NT2/D1 (cell line): ENCODE measurements at regions not wholly inside any gene's neighbourhood (a gene's known extent, or its start where the extent isn't known, plus 50 kb on each side); places are given as distances from the start of the nearest gene placed in this dataset.

Experiments
- SUZ12 ChIP-seq: IDR thresholded peaks from 2 replicates; pipeline ENCODE4 v1.6.1; 2011; ENCODE audit not compliant: insufficient read length, insufficient read depth; ENCODE audit errors: extremely low read depth
- ZNF274 ChIP-seq: IDR thresholded peaks from 2 replicates; pipeline ENCODE4 v1.6.1; 2011; ENCODE audit warnings: mild to moderate bottlenecking, low read depth, low read length

DNA sequence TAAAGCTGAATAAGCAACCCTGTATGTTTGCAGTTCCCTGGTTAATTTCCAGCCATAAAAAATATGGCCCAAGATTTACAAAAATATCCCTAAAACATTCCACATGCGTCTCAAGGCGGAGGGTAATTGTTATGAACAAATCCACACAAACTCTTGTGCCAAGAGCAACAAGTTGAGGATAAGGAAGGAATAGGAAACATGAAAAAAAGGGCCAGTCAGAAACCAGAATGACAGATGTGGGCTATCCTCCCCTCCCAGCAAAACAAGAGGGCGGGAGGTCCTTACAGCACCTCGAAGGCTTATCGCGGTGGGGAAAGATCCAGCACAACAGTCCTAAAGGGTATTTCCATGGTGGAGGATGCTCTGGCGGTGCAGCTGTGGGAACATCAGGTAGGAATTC is 155.6 kb upstream of the HES1 start:
- TF ChIP-seq SUZ12, result no peak
- TF ChIP-seq ZNF274, result no peak
